Mammary epithelial cell (primary cell): ENCODE measurements at regions not wholly inside any gene's neighbourhood (a gene's known extent, or its start where the extent isn't known, plus 50 kb on each side); places are given as distances from the start of the nearest gene placed in this dataset.

Source experiments
- EZH2 ChIP-seq: IDR thresholded peaks from 2 replicates; pipeline ENCODE4 v1.6.1; 2012; ENCODE audit warnings: low read length, inconsistent platforms, borderline replicate concordance
- TF ChIP-seq, protein P1 (sequence below), 2 donors: IDR thresholded peaks in 1 of 2; conservative IDR thresholded peaks in 1 of 2; 2 replicates each; pipeline ENCODE4 v1.5.1; 2011 to 2012; ENCODE audit warnings: inconsistent platforms in 2 of 2, low read length in 2 of 2, mild to moderate bottlenecking in 2 of 2, control low read depth in 1 of 2, low read depth in 1 of 2; ENCODE audit not compliant: insufficient read depth in 1 of 2; ENCODE audit errors: extremely low read depth in 1 of 2

DNA sequence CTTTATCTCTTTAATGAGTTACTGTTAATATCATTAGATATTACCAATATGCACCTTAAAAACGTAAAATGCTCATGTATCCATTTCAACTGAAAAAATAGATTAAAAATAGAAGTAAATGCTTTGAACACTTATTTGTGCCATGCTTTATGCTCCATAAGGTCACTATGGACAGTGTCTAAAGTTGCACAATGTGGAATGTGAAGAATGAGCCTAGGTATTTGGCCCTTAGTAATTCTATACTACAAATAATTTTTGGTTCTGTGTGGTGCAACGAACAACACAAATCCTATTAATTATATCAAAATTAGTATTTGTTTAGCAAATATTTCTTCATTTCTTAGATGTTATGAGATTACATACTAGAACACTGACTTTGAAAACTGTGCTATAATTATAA is 469.9 kb upstream of the TUSC1 start:
- TF ChIP-seq, protein P1, sequence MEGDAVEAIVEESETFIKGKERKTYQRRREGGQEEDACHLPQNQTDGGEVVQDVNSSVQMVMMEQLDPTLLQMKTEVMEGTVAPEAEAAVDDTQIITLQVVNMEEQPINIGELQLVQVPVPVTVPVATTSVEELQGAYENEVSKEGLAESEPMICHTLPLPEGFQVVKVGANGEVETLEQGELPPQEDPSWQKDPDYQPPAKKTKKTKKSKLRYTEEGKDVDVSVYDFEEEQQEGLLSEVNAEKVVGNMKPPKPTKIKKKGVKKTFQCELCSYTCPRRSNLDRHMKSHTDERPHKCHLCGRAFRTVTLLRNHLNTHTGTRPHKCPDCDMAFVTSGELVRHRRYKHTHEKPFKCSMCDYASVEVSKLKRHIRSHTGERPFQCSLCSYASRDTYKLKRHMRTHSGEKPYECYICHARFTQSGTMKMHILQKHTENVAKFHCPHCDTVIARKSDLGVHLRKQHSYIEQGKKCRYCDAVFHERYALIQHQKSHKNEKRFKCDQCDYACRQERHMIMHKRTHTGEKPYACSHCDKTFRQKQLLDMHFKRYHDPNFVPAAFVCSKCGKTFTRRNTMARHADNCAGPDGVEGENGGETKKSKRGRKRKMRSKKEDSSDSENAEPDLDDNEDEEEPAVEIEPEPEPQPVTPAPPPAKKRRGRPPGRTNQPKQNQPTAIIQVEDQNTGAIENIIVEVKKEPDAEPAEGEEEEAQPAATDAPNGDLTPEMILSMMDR (conservative IDR thresholded peaks at IDR 0.05 in 1 of 2, IDR thresholded peaks at IDR 0.05 in 1 of 2; ENCODE audit: extremely low read depth in 1 of 2, insufficient read depth in 1 of 2, low read depth in 1 of 2, low read length in 2 of 2), result no peak
- no peak for TF ChIP-seq EZH2
